Stimulated activated memory B cell treated with anti-CD40 and anti-IgM and Interleukin-4, amounts not matched to agents 10 μg/mL and 1 μg/mL and 100 μg/mL, for 72 hours (primary cell): ENCODE measurements at regions not wholly inside any gene's neighbourhood (a gene's known extent, or its start where the extent isn't known, plus 50 kb on each side); places are given as distances from the start of the nearest gene placed in this dataset.

Source experiments
- ATAC-seq: fragments of 150-1000 bp; cut with Tn5 transposase; 2 replicates; pipeline ENCODE4 v1.10.0; 2021
- H3K27ac Mint-ChIP-seq: one replicate; pipeline ENCODE4 v1.8.0; 2022; ENCODE audit warnings: mild to moderate bottlenecking, mixed read lengths
- H3K27me3 Mint-ChIP-seq: one replicate; pipeline ENCODE4 v1.8.0; 2022; ENCODE audit warnings: mixed read lengths
- H3K36me3 Mint-ChIP-seq: one replicate; pipeline ENCODE4 v1.8.0; 2022; ENCODE audit warnings: mixed read lengths
- H3K4me1 Mint-ChIP-seq: one replicate; pipeline ENCODE4 v1.8.0; 2022; ENCODE audit warnings: mixed read lengths
- H3K4me3 Mint-ChIP-seq: one replicate; pipeline ENCODE4 v1.8.0; 2022; ENCODE audit warnings: mild to moderate bottlenecking, moderate library complexity, mixed read lengths
- H3K9me3 Mint-ChIP-seq: one replicate; pipeline ENCODE4 v1.8.0; 2022; ENCODE audit warnings: mixed read lengths

DNA sequence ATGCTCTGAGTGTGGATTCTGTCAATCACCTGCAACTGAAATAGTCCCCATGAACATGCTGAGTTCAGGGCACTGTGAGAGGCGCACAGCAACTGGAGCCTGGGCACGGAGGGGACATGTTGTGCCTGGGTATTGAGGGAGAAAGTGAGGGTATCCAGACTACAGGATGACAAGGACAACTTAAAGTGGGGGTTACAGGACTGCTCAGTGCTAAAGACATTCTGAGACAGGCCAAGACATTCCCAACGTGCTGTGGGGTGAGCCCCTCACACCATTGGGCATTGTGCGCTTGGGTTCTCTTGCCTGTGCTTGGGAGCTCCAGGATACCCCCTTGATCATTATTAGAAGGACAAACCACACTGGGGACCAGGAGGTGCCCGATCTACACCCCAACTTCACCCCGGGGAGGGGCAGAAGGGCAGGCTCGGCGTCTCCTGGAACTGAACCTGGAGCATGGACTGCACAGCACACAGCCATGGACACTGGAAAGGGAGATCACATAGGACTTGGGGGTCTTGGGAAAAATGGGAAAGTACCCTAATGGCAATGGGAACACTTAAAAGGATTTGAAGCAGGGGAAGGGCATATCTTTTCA lies 72.5 kb upstream of the HDAC4 start:
- H3K9me3 Mint-ChIP-seq = no peaks in the 10 kb centered on the region
- no peak for ATAC-seq
- no peaks in the 10 kb centered on the region for H3K36me3 Mint-ChIP-seq
- H3K4me1 Mint-ChIP-seq = no peaks in the 10 kb centered on the region
- H3K4me3 Mint-ChIP-seq = no peak overlapping the region
- H3K27me3 Mint-ChIP-seq = peaks cover 31% of the 10 kb centered on the region
- no peak overlapping the region for H3K27ac Mint-ChIP-seq

DNA sequence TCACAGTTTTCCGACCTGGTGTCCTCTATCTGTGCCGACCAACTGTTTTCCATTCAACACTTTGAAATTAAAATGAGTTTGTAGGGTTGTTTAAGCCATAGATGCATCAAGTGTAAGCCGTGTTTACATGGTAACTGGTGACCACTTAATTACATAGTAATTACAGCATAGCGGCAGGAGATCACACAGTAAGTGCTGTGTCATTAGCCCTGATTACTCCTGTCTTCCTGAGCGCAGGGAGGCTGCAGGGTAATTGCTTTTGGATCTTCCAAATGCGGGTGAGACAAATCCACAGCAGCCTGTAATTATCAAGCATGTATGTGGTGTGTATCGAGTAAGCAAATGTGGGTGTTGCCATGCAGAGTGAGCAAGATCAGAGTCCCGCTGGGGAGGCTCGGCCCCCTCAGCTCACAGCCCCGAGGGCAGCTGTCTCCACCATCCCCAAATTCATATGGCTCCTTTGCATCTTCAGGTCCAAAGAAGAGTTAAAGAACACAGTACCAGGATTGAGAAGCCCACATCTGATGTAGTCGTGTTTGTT lies 71.5 kb upstream of the HDAC4 start:
- H3K27me3 Mint-ChIP-seq = peaks cover 31% of the 10 kb centered on the region

DNA sequence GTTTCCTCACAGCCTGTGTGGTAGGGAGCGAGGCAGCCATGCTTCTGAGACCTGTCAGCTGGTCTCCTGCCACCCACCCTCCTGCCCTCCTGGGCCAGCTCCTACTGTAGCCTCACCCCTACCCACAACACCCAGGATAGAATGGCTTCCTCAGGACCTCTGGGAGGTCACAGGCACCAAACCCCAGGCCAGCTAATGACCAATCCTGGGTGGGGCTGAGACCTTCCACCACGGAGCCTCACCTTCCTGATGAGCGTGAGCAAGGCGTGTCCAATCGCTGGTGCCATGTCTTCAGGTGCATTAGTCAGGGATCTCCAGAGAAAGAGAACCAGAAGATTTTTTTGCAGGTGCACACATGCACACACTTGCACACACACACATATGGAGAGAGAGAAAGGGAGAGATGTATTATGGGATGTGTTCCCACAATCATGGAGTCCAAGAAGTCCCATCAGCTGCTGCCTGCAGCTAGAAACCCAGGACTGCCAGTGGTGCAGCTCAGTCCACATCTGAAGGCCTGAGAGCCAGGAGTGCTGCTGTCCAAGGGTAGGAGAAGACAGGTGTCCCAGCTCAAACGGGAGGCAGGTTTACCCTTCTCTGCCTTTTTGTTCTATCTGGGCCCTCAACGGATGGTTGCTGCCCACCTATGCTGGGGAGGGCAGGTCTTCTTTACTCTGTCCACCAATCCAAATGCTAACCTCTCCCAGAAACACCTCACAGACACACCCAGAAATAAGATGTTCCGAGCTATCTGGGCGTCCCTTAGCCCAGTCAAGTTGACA lies 70.4 kb upstream of the HDAC4 start:
- no peaks in the 10 kb centered on the region for H3K36me3 Mint-ChIP-seq
- no peak for ATAC-seq
- H3K4me3 Mint-ChIP-seq = no peak overlapping the region
- no peaks in the 10 kb centered on the region for H3K4me1 Mint-ChIP-seq
- H3K27me3 Mint-ChIP-seq = peaks cover 27% of the 10 kb centered on the region
- H3K9me3 Mint-ChIP-seq = no peaks in the 10 kb centered on the region
- no peak overlapping the region for H3K27ac Mint-ChIP-seq

More for the DNA sequence above, 71.5 kb upstream of the HDAC4 start:
- no peaks in the 10 kb centered on the region for H3K36me3 Mint-ChIP-seq
- no peak overlapping the region for H3K27ac Mint-ChIP-seq
- no peaks in the 10 kb centered on the region for H3K9me3 Mint-ChIP-seq
- no peaks in the 10 kb centered on the region for H3K4me1 Mint-ChIP-seq
- no peak for ATAC-seq
- no peak overlapping the region for H3K4me3 Mint-ChIP-seq

DNA sequence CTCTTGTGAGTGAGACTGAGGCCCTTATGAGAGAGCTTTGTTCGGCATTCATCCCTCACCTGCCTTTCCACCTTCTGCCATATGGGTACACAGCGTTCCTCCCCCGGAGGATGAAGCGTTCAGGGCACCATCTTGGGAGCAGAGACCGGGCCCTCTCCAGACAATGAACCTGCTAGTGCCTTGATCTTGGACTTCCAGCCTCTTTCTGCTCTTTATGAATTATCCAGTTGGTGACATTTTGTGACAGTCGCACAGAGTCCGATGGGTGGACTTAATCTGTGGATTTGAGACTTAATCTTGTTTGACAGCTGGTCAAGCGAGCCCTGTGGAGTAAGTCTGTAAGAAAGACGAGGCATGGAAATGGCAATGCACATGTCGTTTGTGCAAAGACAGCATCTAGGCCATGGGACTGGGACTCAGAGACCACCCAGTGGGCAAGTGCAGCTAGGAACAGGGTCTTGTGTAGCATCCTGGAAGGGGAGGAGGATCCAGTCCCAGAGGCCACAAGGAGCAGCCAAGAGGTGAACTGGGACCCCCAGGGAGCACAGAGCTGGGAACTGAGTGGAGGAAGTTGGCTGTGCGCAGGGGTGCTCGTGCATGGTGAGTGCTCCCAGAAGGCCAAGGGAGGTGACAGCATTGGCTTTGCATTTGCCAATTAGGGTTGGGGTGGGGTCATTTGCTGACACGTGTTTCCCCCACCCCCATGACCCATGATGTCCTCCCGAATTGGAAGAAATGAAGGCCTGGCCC lies 69.5 kb upstream of the HDAC4 start:
- Mint-ChIP-seq H3K36me3 (no peaks in the 10 kb centered on the region), H3K9me3 (no peaks in the 10 kb centered on the region), H3K4me3 (no peak overlapping the region), H3K27ac (no peak overlapping the region), H3K4me1 (no peaks in the 10 kb centered on the region), H3K27me3 (peaks cover 22% of the 10 kb centered on the region)
- no peak for ATAC-seq

DNA sequence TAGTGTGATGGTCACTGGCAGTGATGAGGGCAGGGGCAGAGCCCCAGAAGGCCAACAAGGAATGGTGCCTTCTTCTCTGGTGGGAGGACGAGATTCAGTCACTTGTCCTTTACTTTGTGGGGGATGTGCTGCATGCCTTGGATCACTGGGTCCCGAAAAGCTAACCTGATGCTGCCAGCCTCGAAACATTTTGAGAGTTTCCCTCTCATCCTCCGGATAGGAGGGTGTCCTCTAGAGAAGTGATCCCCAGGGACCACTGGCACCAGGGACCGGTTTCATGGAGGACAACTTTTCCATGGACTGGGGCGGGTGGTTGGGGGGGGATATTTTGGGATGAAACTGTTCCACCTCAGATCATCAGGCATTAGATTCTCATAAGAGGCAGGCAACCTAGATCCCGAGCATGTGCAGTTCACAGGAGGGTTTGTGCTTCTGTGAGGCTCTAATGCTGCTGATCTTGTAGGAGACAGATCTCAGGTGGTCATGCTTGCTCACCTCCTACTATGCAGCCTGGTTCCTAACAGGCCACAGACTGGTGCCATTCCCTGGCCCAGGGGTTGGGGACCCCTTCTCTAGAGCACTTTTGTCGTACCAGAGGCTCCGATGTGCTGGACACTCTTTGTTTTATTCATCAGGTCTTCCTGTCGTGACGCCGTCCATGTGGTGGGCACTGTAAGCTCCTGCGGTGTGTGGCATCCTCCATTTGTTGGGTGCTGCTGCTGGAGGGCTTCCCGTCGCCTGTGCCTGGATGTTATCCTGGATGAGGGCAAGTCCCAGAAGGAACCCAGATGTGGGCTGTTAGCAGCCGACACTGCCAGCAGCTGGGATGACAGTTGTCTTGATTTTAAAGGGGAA lies 68.5 kb upstream of the HDAC4 start:
- Mint-ChIP-seq H3K27ac (no peak overlapping the region), H3K4me1 (no peaks in the 10 kb centered on the region), H3K27me3 (peaks cover 26% of the 10 kb centered on the region), H3K36me3 (no peaks in the 10 kb centered on the region), H3K4me3 (no peak overlapping the region), H3K9me3 (no peaks in the 10 kb centered on the region)
- no peak for ATAC-seq

DNA sequence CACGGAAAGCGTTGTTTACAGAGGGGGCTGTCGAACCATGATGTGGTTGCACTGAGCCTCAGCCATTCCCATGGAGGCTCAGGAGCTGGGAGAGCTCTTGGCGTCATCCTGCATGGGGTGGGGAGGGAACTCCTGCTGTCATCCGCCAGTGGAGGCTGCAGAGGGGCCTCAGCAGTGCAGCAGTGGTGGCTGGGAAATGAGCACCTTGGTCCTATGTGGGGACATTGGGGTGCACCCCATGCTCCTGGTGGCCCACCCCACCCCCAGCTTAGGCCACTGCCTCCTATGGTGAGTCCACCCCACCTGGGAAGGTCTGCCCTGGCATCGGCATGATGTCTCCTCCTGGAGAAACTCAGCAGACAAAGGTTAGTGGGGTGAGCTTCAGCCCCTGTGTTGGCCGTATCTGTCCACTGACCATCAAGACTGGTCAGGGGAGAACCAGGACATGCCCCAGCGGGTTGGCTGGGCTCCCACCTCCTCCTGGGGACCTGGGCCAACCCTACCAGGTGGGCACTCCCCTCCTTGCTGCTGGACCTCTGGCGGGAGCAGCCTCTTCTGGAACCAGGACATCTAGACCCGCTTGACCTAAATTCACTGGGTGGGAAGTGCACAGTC lies 67.8 kb upstream of the HDAC4 start:
- no peaks in the 10 kb centered on the region for H3K4me1 Mint-ChIP-seq
- no peaks in the 10 kb centered on the region for H3K9me3 Mint-ChIP-seq
- H3K27ac Mint-ChIP-seq = no peak overlapping the region
- H3K36me3 Mint-ChIP-seq = no peaks in the 10 kb centered on the region
- no peak for ATAC-seq
- peaks cover 26% of the 10 kb centered on the region for H3K27me3 Mint-ChIP-seq
- no peak overlapping the region for H3K4me3 Mint-ChIP-seq

DNA sequence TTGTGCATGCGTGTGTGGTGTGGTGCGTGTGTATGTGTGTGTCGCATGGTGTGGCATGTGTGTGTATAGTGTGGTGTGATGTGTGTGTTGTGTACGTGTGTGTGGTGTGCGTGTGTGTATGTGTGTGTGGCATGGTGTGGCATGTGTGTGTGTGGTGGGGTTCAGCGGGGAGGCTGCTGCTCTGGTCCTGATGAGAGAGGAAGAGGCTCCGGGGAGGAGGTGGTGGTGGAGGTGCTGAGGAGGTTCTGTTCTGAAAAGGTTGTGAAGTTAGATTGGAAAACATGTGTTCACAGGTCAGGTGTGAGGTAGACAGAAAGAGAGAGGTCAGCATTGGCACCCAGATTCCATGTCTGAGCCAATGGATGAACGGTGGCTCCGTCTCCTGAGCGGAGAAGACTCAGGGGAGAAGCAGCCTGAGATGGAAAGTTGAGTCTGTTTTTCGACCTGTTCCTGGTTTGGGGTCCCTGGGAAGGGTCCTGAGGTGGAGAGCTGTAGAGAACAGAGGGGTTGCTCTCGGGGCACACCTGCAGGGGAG lies 67.2 kb upstream of the HDAC4 start:
- H3K4me3 Mint-ChIP-seq = no peak overlapping the region
- H3K27me3 Mint-ChIP-seq = peaks cover 26% of the 10 kb centered on the region
- H3K4me1 Mint-ChIP-seq = no peaks in the 10 kb centered on the region
- H3K9me3 Mint-ChIP-seq = no peaks in the 10 kb centered on the region
- H3K27ac Mint-ChIP-seq = no peak overlapping the region
- ATAC-seq = no peak
- H3K36me3 Mint-ChIP-seq = no peaks in the 10 kb centered on the region

DNA sequence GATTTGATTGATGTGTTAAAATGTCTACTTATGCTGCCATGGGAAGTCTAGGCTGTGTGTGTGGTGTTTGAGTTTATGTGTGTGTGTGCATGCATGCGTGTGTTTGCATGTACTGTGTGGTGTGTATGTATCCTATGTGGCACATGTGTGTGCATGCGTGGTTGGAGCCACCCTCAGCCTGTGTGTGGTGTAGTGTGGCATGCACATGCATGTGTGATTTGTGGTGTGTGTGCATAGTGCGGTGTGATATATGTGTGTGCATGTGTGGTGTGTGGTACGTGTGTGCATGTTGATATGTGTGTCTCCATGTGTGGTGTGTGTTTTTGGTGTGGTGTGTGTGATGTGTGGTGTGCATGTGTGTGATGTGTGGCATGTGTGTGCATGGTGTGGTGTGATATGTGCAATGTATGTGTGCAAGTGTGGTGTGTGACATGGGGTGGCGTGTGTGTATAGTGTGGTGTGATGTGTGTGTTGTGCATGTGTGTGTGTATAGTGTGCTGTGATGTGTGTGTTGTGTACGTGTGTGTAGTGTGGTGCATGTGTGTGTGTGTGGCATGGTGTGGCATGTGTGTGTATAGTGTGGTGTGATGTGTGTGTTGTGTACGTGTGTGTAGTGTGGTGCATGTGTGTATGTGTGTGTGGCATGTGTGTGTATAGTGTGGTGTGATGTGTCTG lies 66.6 kb upstream of the HDAC4 start:
- no peaks in the 10 kb centered on the region for H3K9me3 Mint-ChIP-seq
- H3K4me3 Mint-ChIP-seq = no peak overlapping the region
- H3K27me3 Mint-ChIP-seq = peaks cover 24% of the 10 kb centered on the region
- ATAC-seq = no peak
- H3K27ac Mint-ChIP-seq = no peak overlapping the region
- no peaks in the 10 kb centered on the region for H3K4me1 Mint-ChIP-seq
- no peaks in the 10 kb centered on the region for H3K36me3 Mint-ChIP-seq

DNA sequence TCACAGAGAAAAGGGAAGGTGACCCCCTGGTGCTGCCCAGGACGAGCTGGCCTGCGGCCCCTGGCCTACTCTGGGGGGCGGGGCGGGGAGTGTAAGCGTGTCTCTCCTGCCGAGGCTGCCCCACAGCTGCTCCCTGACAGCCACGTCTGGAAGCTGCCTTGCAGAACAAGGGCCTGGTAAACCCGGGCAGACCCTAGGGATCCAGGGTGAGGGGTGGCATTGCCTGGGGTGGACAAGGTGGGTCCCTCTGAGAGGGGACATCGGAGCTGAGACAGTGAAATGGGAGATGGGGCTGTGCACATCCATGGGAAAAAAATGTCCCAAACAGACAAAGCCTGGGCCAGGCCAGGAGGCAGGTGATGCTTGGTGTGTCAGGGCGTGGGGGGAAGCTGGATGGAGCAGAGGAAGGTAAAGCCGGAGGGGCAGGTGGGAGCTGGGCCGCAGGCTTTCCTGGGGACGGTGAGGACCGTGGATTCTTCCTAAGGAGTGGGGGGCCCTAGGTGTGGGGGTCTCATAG lies 66.0 kb upstream of the HDAC4 start:
- Mint-ChIP-seq H3K27ac (no peak overlapping the region), H3K9me3 (no peaks in the 10 kb centered on the region), H3K4me3 (no peak overlapping the region), H3K36me3 (no peaks in the 10 kb centered on the region), H3K27me3 (peaks cover 28% of the 10 kb centered on the region), H3K4me1 (no peaks in the 10 kb centered on the region)
- no peak for ATAC-seq

DNA sequence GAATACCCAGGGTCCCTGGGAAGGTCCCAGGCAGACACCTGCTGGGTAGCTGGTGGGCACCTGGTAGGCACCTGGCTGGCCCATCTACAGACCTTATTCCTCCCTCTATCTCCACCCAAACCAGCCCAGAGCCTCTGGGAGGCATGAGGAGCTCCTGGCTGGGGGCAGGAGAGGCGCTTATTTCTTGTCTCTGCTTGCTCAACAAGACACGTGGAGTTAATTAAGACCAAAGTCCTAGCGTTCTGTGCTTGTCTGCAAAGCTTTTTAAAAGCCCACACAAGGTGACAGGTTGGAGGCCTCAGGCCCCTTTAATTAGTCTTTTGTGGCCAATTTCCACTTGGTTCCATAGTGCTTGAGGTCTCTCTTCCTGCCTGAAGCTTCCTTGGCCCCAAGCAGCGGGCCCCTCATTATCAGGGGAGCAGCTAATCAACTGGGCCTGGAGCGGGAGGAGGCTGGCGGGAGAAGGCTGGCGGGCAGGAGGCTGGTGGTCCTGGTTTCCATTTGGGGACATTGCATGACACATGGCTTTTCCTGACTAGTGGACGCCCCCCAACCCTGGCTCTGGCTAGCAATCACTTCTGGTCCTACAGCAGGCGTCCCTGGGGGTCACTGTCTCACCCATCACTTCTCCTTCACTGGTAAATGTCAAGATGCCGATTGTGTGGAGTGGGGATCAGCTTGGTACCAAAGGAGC lies 65.4 kb upstream of the HDAC4 start:
- Mint-ChIP-seq H3K4me1 (no peaks in the 10 kb centered on the region), H3K36me3 (no peaks in the 10 kb centered on the region), H3K27ac (no peak overlapping the region), H3K9me3 (no peaks in the 10 kb centered on the region), H3K4me3 (no peak overlapping the region), H3K27me3 (peaks cover 31% of the 10 kb centered on the region)
- ATAC-seq = no peak

DNA sequence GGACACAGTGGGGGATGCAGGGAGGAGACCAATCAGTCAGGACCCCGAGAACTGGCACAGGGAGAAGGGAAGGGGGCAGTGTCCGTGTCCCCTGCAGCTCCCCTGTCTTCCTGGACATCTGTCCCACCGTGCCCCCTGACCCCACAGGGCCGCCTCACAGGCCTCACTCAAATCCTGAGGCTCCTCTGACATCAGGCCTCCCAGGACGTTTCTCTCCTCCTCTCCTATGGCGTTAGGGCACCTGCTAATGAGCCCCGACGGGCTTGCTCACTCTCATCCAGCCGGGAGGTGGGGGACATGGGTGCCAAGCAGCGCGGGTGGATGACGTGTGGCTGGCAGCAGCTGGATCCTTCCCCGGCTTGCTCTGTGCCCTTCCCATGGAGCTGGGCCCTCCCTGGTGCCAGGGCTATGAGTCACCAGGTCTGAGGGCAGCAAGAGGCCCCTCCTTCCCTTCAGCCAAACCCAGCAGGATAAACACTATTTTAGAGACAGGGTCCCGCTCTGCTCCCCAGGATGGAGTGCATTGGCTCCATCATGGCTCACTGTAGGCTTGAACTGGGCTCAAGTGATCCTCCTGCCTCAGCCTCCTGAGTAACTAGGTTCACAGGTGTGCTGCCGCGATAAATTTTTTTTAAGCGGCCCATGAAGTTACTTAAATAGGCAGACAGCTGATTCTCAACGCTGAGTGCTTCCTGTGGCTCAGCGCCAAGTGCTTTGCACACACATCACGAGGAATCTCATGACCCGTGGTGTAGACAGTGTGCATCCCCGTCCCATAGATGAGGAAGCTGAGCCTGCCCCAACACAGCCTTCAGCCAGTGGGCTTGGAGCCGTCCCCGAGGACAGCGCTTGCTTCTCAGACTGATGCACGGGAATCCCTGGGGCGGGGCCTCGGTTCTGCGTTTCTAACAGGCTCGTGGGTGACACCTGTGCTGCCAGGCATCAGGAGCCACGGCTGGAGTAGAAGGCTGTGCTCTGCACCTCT lies 64.5 kb upstream of the HDAC4 start:
- Mint-ChIP-seq H3K27ac (no peak overlapping the region), H3K4me3 (no peak overlapping the region), H3K27me3 (peaks cover 31% of the 10 kb centered on the region), H3K4me1 (no peaks in the 10 kb centered on the region), H3K36me3 (no peaks in the 10 kb centered on the region), H3K9me3 (no peaks in the 10 kb centered on the region)
- no peak for ATAC-seq

DNA sequence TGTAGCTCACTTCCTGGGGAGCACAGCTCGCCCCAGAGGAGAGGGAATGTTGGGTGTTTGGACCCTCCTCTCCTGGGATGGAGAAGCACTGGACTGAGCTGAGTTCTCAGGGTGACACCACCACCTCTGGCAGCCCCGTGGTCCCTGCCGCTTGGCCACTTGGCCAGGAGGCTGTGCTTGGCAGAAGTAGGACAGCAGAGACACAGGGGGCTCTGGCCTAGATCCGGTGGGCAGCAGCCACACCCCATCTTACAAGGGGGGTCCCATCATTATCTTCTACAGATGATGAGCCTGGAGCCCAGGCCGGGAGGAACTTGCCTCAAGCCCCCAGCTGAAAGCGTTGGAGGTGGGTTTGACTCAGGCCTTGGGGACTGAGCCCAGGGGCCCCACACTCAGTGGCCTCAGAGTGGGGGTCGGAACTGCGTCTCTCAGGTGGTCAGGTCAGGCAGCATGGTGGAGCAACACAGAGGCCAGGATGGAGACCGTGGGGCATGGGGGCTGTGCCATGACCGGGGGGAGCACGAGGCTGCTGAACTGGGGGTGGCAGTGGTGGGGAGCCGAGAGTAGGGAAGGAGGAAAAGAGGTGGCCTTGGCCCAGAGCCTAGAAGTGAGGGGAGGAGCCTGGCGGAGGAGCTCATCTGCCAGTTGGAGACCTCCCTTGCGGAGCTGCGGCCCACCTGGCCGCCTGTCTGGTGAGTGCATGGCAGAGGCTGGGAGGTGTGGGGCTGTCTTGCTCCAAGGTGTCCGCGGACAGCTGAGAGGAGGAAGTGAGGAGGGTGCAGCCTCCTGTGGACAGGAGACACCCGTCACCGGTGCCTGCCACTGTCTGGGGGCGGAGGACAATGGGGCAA lies 63.6 kb upstream of the HDAC4 start:
- H3K4me1 Mint-ChIP-seq = no peaks in the 10 kb centered on the region
- no peak overlapping the region for H3K4me3 Mint-ChIP-seq
- ATAC-seq = no peak
- H3K27ac Mint-ChIP-seq = no peak overlapping the region
- H3K9me3 Mint-ChIP-seq = no peaks in the 10 kb centered on the region
- peaks cover 31% of the 10 kb centered on the region for H3K27me3 Mint-ChIP-seq
- H3K36me3 Mint-ChIP-seq = no peaks in the 10 kb centered on the region
